ENCODE measurements at regions not wholly inside any gene's neighbourhood (a gene's known extent, or its start where the extent isn't known, plus 50 kb on each side); places are given as distances from the start of the nearest gene placed in this dataset.

DNA sequence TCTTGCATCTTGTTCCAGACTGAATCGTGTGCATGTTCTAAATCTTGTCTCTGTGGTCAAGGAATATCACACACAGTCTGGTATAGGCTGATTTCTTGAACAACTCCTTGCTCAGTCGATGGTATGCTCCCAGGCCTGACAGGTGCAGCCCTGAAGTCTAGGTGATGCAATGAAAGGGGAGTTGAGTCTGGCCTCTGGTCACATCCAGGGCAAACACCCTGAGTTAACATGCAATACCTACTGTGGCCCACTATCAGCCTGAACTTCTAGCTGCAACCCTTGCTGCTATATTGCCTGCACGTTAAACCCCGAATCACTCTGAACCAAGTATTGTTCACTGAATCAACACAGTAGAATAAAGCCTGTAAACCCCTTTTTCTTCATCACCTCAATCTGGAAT, 303.4 kb downstream of the USP25 start:
- H3K27me3 Mint-ChIP-seq: no peaks in the 10 kb centered on the region
- H3K4me3 Mint-ChIP-seq: no peak overlapping the region
- H3K4me1 Mint-ChIP-seq (ENCODE audit: low read depth): peaks cover 8% of the 10 kb centered on the region
- no peaks in the 10 kb centered on the region for H3K9me3 Mint-ChIP-seq
- no peaks in the 10 kb centered on the region for H3K36me3 Mint-ChIP-seq (ENCODE audit: low read depth)
- intact Hi-C loops (cut with micrococcal nuclease): no loop called here
- no peak overlapping the region for H3K27ac Mint-ChIP-seq

DNA sequence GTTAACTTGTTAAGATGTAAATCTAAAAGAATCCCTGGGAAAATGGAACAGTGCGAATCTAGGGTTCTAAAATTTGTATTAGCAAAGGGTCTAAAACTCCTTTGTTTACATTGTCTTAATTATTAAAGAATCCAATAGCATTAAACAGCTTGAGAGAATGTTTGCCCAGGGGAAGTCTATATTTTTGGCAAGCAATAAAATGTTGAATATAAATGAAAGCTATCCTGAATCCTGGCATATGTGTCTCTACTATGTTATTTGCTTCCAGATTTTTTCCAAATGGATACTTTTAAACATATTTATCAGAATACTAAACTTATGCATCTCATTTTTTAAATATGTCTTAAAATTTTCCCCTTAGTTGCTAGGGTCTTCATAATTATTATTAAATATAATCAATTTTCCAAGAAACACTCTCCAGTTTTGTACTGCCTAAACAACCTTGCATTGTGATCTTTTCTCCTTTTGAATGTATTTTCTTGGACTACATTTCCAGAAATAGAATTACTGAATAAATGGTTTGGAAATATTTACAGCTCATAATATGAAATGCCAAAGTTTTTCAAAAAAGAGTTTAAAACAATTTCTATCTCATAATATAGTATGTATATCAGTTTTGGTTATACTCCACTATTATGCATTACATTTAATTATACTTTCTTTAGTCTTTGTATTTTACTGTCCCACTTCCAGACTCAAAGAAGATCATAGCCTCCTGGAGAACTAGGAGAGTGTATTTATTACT, 304.8 kb downstream of the USP25 start:
- H3K27me3 Mint-ChIP-seq: no peaks in the 10 kb centered on the region
- peaks cover 7% of the 10 kb centered on the region for H3K9me3 Mint-ChIP-seq
- H3K4me1 Mint-ChIP-seq (ENCODE audit: low read depth): peaks cover 8% of the 10 kb centered on the region
- no peak overlapping the region for H3K27ac Mint-ChIP-seq
- no peaks in the 10 kb centered on the region for H3K36me3 Mint-ChIP-seq (ENCODE audit: low read depth)
- intact Hi-C loops (cut with micrococcal nuclease): no loop called here
- no peak overlapping the region for H3K4me3 Mint-ChIP-seq

DNA sequence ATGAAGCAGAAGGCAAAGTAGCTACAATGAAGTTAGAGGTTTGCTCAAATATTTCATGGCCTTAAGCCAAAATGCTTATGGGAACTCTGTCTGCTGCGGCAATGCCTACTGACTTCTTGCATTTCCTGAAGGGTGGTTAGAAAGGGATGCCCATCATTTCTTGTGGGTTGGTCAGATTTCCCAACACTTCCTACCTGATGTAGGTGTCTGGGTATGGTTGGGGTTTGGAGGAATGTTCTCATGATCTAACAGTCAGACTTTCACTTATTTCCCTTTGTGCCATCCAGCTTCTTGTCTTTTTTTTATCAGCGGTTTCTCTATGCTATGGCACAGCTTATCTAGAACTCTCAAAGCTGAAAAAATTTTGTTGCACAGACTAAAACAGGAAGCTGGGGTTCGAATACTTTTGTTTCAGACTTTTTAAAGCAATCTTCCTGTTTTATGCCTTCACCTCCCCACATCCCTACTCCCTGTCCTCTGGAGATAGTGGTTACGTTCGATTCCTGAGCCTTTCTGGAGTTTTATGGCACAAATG, 307.7 kb downstream of the USP25 start:
- H3K4me3 Mint-ChIP-seq: no peak overlapping the region
- intact Hi-C loops (cut with micrococcal nuclease): no loop called here
- peaks cover 8% of the 10 kb centered on the region for H3K4me1 Mint-ChIP-seq (ENCODE audit: low read depth)
- H3K9me3 Mint-ChIP-seq: peaks cover 8% of the 10 kb centered on the region
- H3K27me3 Mint-ChIP-seq: no peaks in the 10 kb centered on the region
- no peak overlapping the region for H3K27ac Mint-ChIP-seq
- H3K36me3 Mint-ChIP-seq (ENCODE audit: low read depth): no peaks in the 10 kb centered on the region

DNA sequence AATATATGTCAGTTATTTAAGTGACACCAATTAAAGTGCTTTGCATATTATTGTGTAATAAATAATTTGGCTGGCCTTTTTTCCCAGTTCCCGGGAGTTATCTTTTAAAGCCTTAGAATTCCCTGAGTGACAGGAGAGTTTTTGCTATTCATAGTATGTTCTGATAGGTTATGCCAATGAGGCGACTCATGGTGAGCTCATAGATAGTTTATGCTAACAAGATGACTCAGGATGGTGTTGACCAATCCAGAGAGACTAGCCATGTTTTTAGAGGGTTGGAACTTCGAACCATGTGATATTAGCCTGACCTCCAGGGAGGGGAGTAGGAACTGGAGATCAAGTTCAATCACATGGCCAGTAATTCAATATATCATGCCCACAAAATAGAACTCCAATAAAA, 310.8 kb downstream of the USP25 start:
- Mint-ChIP-seq H3K4me1 (ENCODE audit: low read depth) (peaks cover 8% of the 10 kb centered on the region), H3K27ac (no peak overlapping the region), H3K9me3 (peaks cover 8% of the 10 kb centered on the region), H3K27me3 (no peaks in the 10 kb centered on the region), H3K4me3 (no peak overlapping the region), H3K36me3 (ENCODE audit: low read depth) (no peaks in the 10 kb centered on the region)
- intact Hi-C loops (cut with micrococcal nuclease): no loop called here

DNA sequence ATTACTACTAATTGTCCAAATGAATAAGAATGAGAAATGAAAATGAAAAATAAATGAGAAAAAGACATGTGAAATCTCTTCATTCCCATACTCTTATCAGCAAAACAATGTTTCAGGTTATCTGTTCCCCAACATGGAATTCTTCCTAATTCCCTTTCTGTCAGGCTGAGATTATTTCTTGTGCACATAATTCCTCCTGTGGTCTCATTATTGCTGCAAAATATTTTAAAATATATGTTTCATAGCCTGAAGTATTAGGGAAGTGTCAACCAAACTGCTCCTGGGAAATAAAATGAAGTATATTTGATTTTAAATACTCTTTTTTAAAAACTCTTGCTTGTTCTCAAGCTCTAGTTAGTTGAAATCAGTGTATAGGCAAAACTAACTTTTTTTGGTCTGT, 314.9 kb downstream of the USP25 start:
- intact Hi-C loops (cut with micrococcal nuclease): no loop called here
- Mint-ChIP-seq H3K4me3 (no peak overlapping the region), H3K9me3 (peaks cover under 1% of the 10 kb centered on the region), H3K4me1 (ENCODE audit: low read depth) (no peaks in the 10 kb centered on the region), H3K36me3 (ENCODE audit: low read depth) (no peaks in the 10 kb centered on the region), H3K27ac (no peak overlapping the region), H3K27me3 (no peaks in the 10 kb centered on the region)

GRCh38 chr21:16046656-16047330, 317.0 kb downstream of the USP25 start:
- Mint-ChIP-seq H3K36me3 (ENCODE audit: low read depth) (no peaks in the 10 kb centered on the region), H3K27ac (no peak overlapping the region), H3K9me3 (no peaks in the 10 kb centered on the region), H3K27me3 (no peaks in the 10 kb centered on the region), H3K4me1 (ENCODE audit: low read depth) (no peaks in the 10 kb centered on the region), H3K4me3 (no peak overlapping the region)
- intact Hi-C loops (cut with micrococcal nuclease): no loop called here

DNA sequence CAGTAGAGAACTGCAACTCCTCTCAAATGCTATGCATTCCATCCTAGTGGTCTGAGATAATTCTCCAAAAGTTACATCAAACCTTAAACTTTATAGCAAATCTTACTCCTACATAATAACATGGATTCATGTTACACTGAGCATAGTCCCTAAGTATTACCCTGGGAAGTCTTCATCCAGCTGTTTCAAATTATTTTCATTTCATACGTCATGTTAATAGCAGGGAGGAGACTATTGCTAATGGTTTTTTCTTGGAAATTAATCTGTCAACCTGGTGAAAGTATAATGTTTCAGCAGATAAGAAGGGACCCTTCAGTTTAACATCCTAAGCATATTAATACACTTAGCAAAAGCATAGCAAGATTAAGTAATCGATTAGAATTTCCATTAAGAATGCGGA, 318.1 kb downstream of the USP25 start:
- no peaks in the 10 kb centered on the region for H3K27me3 Mint-ChIP-seq
- H3K27ac Mint-ChIP-seq: no peak overlapping the region
- intact Hi-C loops (cut with micrococcal nuclease): no loop called here
- H3K4me1 Mint-ChIP-seq (ENCODE audit: low read depth): no peaks in the 10 kb centered on the region
- H3K4me3 Mint-ChIP-seq: no peak overlapping the region
- H3K9me3 Mint-ChIP-seq: no peaks in the 10 kb centered on the region
- H3K36me3 Mint-ChIP-seq (ENCODE audit: low read depth): no peaks in the 10 kb centered on the region

GRCh38 chr21:16055014-16055413, 325.2 kb downstream of the USP25 start:
- Mint-ChIP-seq H3K9me3 (peaks cover 3% of the 10 kb centered on the region), H3K4me3 (no peak overlapping the region), H3K4me1 (ENCODE audit: low read depth) (no peaks in the 10 kb centered on the region), H3K36me3 (ENCODE audit: low read depth) (no peaks in the 10 kb centered on the region), H3K27me3 (no peaks in the 10 kb centered on the region), H3K27ac (no peak overlapping the region)
- intact Hi-C loops (cut with micrococcal nuclease): no loop called here

GRCh38 chr21:16058896-16059295, 329.1 kb downstream of the USP25 start:
- intact Hi-C loops (cut with micrococcal nuclease): no loop called here
- Mint-ChIP-seq H3K4me1 (ENCODE audit: low read depth) (no peaks in the 10 kb centered on the region), H3K27ac (no peak overlapping the region), H3K4me3 (no peak overlapping the region), H3K27me3 (no peaks in the 10 kb centered on the region), H3K9me3 (peaks cover 17% of the 10 kb centered on the region), H3K36me3 (ENCODE audit: low read depth) (no peaks in the 10 kb centered on the region)

DNA sequence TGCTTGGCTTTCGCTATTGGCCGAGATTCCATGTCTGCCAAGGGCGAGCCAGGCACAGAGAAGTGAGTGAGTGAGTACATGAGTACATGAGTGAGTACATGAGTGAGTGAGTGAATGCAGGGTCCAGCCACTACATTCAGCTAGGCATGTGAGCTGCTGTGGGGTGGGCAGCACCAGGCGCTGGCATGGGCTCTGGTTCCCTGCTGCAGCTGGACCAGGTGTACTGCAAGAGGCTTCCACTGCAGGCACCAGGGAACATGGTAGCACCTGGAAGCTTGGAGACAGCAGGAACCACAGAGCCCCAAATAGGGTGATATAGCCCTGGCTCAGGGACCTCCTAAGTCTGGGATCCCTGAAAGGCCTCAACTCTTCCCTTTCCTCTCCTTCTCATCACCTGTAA, 330.2 kb downstream of the USP25 start:
- Mint-ChIP-seq H3K4me1 (ENCODE audit: low read depth) (no peaks in the 10 kb centered on the region), H3K36me3 (ENCODE audit: low read depth) (no peaks in the 10 kb centered on the region), H3K27me3 (no peaks in the 10 kb centered on the region), H3K9me3 (peaks cover 17% of the 10 kb centered on the region), H3K4me3 (no peak overlapping the region), H3K27ac (no peak overlapping the region)
- intact Hi-C loops (cut with micrococcal nuclease): loop anchor here (10.0 kb wide), 1 partner anchor 1345 kb away; no protein-coding TSS in a partner anchor

- intact Hi-C loops (cut with micrococcal nuclease): loop anchor here (10.0 kb wide), 1 partner anchor 1346 kb away; no protein-coding TSS in a partner anchor
- H3K4me1 Mint-ChIP-seq (ENCODE audit: low read depth): no peaks in the 10 kb centered on the region
- peaks cover 17% of the 10 kb centered on the region for H3K9me3 Mint-ChIP-seq
- no peak overlapping the region for H3K27ac Mint-ChIP-seq
- H3K27me3 Mint-ChIP-seq: no peaks in the 10 kb centered on the region
- H3K4me3 Mint-ChIP-seq: no peak overlapping the region
- H3K36me3 Mint-ChIP-seq (ENCODE audit: low read depth): no peaks in the 10 kb centered on the region
These were observed 331.4 kb downstream of the USP25 start for GRCh38 chr21:16061194-16061593.

DNA sequence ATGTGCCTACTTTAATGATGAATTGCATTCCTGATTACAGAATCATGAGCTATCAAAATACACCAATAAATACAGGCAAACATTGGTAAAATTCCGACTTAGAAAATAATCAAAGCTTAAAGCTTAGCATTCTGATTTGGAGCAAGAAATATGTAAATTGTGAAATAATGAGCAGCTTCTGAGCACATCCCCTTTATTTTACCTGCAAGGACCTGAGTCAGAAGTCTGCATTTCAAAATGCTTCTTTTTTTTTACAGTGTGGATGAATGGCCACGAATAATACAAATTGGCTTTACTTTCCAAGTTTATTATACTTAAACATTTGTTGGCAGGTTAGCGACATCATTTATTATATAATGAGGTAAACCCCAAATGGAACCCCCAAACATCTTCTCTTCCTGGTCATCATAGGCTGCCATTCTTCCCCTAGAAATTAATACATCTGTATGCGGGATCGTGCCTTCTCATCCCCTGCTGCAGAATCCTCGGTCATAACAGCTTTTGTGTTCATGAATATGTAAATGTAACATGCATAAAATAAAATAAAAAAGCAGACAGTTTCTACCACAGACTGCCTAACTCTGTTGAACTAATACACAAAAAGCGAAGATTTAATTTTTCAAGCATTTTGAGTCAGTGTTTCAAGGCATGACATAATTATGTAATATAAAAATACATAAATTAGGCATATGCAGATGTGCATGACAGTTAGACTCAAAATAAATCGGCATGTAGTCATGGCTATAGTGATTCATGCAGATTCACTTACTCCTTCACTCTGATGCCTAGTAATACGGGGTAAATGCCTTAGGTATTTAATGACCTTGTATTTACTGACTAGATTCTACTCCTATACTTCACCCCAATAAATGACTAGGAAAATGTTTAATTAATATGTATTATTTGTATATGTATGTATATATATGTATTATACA, 339.7 kb downstream of the USP25 start:
- H3K4me1 Mint-ChIP-seq (ENCODE audit: low read depth): no peaks in the 10 kb centered on the region
- no peak overlapping the region for H3K4me3 Mint-ChIP-seq
- H3K27ac Mint-ChIP-seq: no peak overlapping the region
- H3K9me3 Mint-ChIP-seq: no peaks in the 10 kb centered on the region
- H3K27me3 Mint-ChIP-seq: no peaks in the 10 kb centered on the region
- intact Hi-C loops (cut with micrococcal nuclease): loop anchor here (10.0 kb wide), 1 partner anchor 1355 kb away; no protein-coding TSS in a partner anchor
- no peaks in the 10 kb centered on the region for H3K36me3 Mint-ChIP-seq (ENCODE audit: low read depth)

GRCh38 chr21:16070207-16070651, 340.4 kb downstream of the USP25 start:
- intact Hi-C loops (cut with micrococcal nuclease): no loop called here
- Mint-ChIP-seq H3K9me3 (no peaks in the 10 kb centered on the region), H3K36me3 (ENCODE audit: low read depth) (no peaks in the 10 kb centered on the region), H3K4me1 (ENCODE audit: low read depth) (no peaks in the 10 kb centered on the region), H3K27me3 (no peaks in the 10 kb centered on the region), H3K4me3 (no peak overlapping the region), H3K27ac (no peak overlapping the region)

- H3K27ac Mint-ChIP-seq: no peak overlapping the region
- no peaks in the 10 kb centered on the region for H3K4me1 Mint-ChIP-seq (ENCODE audit: low read depth)
- no peaks in the 10 kb centered on the region for H3K9me3 Mint-ChIP-seq
- no peaks in the 10 kb centered on the region for H3K27me3 Mint-ChIP-seq
- no peaks in the 10 kb centered on the region for H3K36me3 Mint-ChIP-seq (ENCODE audit: low read depth)
- intact Hi-C loops (cut with micrococcal nuclease): no loop called here
- H3K4me3 Mint-ChIP-seq: no peak overlapping the region
These were observed 341.3 kb downstream of the USP25 start for GRCh38 chr21:16071092-16071491.

All from dendritic cell treated with granulocyte-macrophage colony-stimulating factor and Interleukin-4, amounts not matched to agents 40 ng/mL and 50 ng/mL, for 4 days (primary cell).